PFSK-1 (cell line): ENCODE measurements at regions not wholly inside any gene's neighbourhood (a gene's known extent, or its start where the extent isn't known, plus 50 kb on each side); places are given as distances from the start of the nearest gene placed in this dataset.

Source experiments
- POLR2AphosphoS5 ChIP-seq: IDR thresholded peaks from 2 replicates; pipeline ENCODE4 v1.6.1; 2012; ENCODE audit warnings: low read depth, mild to moderate bottlenecking, control low read depth, low read length, moderate library complexity
- REST ChIP-seq, 2 experiments: IDR thresholded peaks; 2 replicates each; pipeline versions ENCODE4 v1.6.1 to v1.8.0; 2011 to 2012; ENCODE audit warnings: low read depth in 2 of 2, low read length in 2 of 2, control low read depth in 1 of 2, inconsistent platforms in 1 of 2, mild to moderate bottlenecking in 1 of 2, moderate library complexity in 1 of 2; ENCODE audit not compliant: insufficient read depth in 1 of 2
- SIN3A ChIP-seq: IDR thresholded peaks from 2 replicates; pipeline ENCODE4 v1.6.1; 2012; ENCODE audit warnings: mild to moderate bottlenecking, low read length, moderate library complexity, borderline replicate concordance; ENCODE audit not compliant: insufficient read depth
- TAF1 ChIP-seq: IDR thresholded peaks from 2 replicates; pipeline ENCODE4 v1.6.1; 2012; ENCODE audit warnings: low read length, control low read depth, borderline replicate concordance; ENCODE audit not compliant: insufficient read depth

DNA sequence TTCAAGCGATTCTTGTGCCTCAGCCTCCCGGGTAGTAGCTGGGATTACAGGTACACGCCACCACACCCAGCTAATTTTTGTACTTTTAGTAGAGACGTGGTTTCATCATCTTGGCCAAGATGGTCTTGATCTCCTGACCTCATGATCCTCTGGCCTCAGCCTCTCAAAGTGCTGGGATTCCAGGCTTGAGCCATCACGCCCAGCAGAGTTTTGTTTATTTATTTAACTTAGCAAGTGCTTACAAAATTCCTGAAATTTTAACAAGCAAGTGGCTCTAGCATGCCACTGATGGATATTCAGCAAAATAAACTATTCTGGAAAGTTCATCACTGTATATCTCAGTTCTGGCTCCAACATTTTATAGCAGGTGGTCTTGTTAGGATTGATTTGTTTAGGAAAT lies 585.9 kb downstream of the OTOL1 start:
- TF ChIP-seq POLR2AphosphoS5 (no peak), TAF1 (no peak), REST (IDR thresholded peaks at IDR 0.05; ENCODE audit: insufficient read depth in 1 of 2, low read depth in 2 of 2, low read length in 2 of 2) (no peak), SIN3A (no peak)
